GM10248 (cell line): ENCODE measurements at regions not wholly inside any gene's neighbourhood (a gene's known extent, or its start where the extent isn't known, plus 50 kb on each side); places are given as distances from the start of the nearest gene placed in this dataset.

Experiments used
- CTCF ChIA-PET: fragments of 300-600 bp; sonication (Branson Sonifier 250); formaldehyde crosslinking; extraction: SDS; loops from one replicate; lab custom pipeline; 2021; ENCODE audit warnings: antibody characterized with exemption; lab: Yijun Ruan, JAX
- POLR2A ChIA-PET: fragments of 350-650 bp; sonication (Branson Sonifier 250); formaldehyde crosslinking; extraction: SDS; loops from one replicate; lab custom pipeline; 2020; ENCODE audit warnings: antibody characterized with exemption; lab: Yijun Ruan, JAX
- DNase-seq: peaks from one replicate; pipeline ENCODE4 v3.0.0; 2012; ENCODE audit errors: extremely low spot score
- TF ChIP-seq, protein P1 (sequence below): IDR thresholded peaks from 2 replicates; pipeline ENCODE4 v1.5.1; 2012; ENCODE audit warnings: mild to moderate bottlenecking, low read depth; ENCODE audit errors: extremely low read depth, missing control alignments, control extremely low read depth

DNA sequence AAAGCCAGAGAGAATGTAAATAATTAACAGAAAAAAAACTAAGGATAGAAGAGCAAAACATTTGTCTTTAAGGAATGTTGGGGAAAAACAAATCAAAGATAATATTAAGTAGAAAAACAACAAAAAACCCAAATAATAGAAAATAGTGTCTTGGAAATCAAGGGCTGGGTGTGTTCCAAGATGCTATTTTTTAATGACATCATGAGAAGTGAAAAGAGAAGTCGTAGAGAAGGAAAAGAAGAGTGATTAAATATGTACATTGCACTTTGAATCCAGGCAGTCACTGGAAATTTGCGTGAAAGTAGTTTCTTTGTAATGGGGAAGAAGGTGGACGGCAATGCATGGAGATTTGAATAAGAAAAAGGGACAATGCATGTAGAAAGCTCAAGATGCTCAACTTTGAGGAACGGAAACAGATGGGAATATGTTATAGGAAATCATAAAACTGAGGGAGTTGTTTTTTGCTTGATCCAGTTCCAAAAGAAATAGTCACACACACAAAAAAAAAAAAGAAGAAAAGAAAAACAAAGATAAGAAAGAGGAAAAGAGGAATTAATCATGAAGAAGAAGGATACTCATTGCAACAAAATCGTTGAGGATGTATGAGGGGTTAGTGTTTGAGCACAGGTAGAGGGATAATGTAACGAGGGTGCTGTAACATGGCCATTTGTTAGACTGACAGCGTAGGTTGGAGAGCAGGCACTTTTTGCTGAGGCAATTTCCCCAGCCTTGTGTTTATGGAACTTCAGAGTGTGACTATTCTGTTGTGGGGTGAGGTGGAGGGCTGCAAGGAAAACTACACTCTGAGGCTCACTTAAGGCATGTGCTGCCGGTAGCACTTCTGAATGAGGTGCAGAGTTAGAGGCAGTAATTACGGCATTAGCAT lies 184.1 kb downstream of the CALCRL start:
- TF ChIP-seq, protein P1, sequence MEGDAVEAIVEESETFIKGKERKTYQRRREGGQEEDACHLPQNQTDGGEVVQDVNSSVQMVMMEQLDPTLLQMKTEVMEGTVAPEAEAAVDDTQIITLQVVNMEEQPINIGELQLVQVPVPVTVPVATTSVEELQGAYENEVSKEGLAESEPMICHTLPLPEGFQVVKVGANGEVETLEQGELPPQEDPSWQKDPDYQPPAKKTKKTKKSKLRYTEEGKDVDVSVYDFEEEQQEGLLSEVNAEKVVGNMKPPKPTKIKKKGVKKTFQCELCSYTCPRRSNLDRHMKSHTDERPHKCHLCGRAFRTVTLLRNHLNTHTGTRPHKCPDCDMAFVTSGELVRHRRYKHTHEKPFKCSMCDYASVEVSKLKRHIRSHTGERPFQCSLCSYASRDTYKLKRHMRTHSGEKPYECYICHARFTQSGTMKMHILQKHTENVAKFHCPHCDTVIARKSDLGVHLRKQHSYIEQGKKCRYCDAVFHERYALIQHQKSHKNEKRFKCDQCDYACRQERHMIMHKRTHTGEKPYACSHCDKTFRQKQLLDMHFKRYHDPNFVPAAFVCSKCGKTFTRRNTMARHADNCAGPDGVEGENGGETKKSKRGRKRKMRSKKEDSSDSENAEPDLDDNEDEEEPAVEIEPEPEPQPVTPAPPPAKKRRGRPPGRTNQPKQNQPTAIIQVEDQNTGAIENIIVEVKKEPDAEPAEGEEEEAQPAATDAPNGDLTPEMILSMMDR = no peak
- POLR2A ChIA-PET = no interaction called here
- no peak for DNase-seq
- CTCF ChIA-PET = interaction anchor here (1.3 kb wide), 1 partner anchor 21 kb away, joined by 3 read pairs; no protein-coding TSS in a partner anchor

- no peak for DNase-seq
- TF ChIP-seq, protein P1 = no peak
- ChIA-PET CTCF (no interaction called here), POLR2A (no interaction called here)
Measured at GRCh38 chr2:187261705-187262104, 186.3 kb downstream of the CALCRL start.

DNA sequence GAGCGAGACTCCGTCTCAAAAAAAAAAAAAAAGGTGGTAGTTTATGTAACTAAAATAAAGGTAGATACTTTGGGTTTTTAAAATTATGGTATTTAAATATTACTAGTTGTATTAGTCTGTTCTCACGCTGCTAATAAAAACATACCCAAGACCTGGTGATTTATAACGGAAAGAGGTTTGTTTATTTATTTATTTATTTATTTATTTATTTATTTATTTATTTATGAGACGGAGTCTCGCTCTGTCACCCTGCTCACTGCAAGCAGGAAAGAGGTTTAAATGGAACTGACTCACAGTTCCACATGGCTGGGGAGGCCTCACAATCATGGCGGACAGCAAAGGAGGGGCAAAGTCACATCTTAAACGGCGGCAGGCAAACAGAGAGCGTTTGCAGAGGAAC lies 196.0 kb downstream of the CALCRL start:
- TF ChIP-seq, protein P1 = no peak
- no peak for DNase-seq
- CTCF ChIA-PET = interaction anchor here (1.6 kb wide), 1 partner anchor 9 kb away, joined by 5 read pairs; no protein-coding TSS in a partner anchor
- POLR2A ChIA-PET = no interaction called here

DNA sequence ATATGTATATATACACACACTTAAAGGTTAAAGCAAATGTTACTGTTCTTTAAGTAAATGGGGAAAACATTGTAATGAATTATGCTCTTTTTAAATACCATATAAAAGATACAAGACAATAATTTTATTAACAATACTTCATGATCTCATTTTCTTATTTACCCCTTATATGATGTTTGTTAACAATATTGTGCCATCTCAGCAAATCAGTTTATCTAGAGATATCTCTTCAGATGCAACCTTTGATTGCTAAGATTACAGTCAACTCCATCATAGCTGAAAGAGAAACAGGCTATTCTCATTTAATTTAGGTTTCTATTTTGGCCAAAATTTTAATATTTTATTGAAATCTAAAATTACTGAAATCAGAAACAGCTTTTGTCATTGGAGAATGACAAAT lies 197.9 kb downstream of the CALCRL start:
- TF ChIP-seq, protein P1 = no peak
- no peak for DNase-seq
- POLR2A ChIA-PET = no interaction called here
- CTCF ChIA-PET = no interaction called here

DNA sequence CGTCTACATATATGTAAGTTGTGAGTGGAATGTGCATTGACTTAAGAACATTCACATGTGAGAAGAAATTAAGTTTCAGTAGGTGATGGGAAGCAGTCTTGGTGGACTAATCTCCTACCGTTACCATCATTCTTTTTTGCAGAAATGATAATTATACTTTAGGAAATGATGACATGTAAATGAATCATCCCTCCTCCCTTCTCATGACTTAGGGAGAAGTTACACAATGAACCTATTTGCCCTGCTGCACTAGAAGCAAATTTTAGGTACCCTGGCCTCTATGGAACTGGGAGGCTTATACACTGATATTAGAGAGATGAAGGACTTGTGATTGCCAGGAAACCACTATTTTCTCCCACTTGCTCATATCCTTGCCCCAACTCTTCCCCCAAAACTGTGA lies 214.2 kb downstream of the CALCRL start:
- TF ChIP-seq, protein P1 = no peak
- no peak for DNase-seq
- CTCF ChIA-PET = no interaction called here
- POLR2A ChIA-PET = no interaction called here

DNA sequence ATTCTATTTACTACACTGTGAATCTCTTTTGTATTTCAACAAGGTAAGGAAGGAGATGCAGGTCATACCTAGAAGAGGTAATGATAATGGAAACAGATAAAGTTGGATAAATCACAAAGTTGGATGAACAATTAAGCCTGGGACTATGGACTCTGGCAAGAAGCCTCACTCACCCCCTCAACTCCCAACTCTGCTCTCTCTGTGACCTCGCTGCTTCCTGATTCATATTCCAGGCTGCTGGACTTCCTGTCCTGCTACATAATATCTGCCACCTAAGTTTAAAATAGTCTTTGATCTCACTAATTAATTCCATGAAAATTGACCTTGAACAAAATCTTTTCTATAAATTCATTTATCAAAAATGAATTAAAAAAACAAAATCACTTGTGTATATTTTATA lies 215.3 kb downstream of the CALCRL start:
- TF ChIP-seq, protein P1 = no peak
- DNase-seq = no peak
- POLR2A ChIA-PET = no interaction called here
- CTCF ChIA-PET = no interaction called here
